Effector memory CD8-positive, alpha-beta T cell (primary cell): ENCODE measurements at regions not wholly inside any gene's neighbourhood (a gene's known extent, or its start where the extent isn't known, plus 50 kb on each side); places are given as distances from the start of the nearest gene placed in this dataset.
"Not testable (repeated sequence)": the region's sequence is repeated elsewhere in the genome, so short reads cannot be mapped to it uniquely, and the experiment has no call there.

Source experiments
- ATAC-seq: fragments of 150-1000 bp; cut with Tn5 transposase; replicated peaks from 2 replicates; pipeline ENCODE4 v1.10.0; 2021; ENCODE audit warnings: mild to moderate bottlenecking, moderate library complexity
- DNase-seq, 3 experiments: peaks; one replicate each; pipeline ENCODE4 v3.0.0; 2021
- H3K27ac Mint-ChIP-seq, 2 donors: one replicate each; pipeline ENCODE4 v1.8.0; 2022; ENCODE audit warnings: mild to moderate bottlenecking in 2 of 2, mixed read lengths in 2 of 2, moderate library complexity in 2 of 2
- H3K27me3 Mint-ChIP-seq, 2 donors: one replicate each; pipeline ENCODE4 v1.8.0; 2022; ENCODE audit warnings: mixed read lengths in 2 of 2
- H3K36me3 Mint-ChIP-seq: one replicate; pipeline ENCODE4 v1.8.0; 2022; ENCODE audit warnings: mild to moderate bottlenecking, moderate library complexity, mixed read lengths; ENCODE audit not compliant: insufficient read depth
- H3K4me1 Mint-ChIP-seq, 2 donors: one replicate each; pipeline ENCODE4 v1.8.0; 2022; ENCODE audit warnings: low read depth in 2 of 2, mixed read lengths in 2 of 2
- H3K4me3 Mint-ChIP-seq, 2 donors: one replicate each; pipeline ENCODE4 v1.8.0; 2022; ENCODE audit warnings: mild to moderate bottlenecking in 2 of 2, mixed read lengths in 2 of 2, moderate library complexity in 2 of 2
- H3K9me3 Mint-ChIP-seq, 2 donors: one replicate each; pipeline ENCODE4 v1.8.0; 2022; ENCODE audit warnings: mixed read lengths in 2 of 2

- peaks cover 8% of the 10 kb centered on the region for H3K36me3 Mint-ChIP-seq
- H3K4me3 Mint-ChIP-seq, result no peak overlapping the region
- peaks cover 5 to 7% of the 10 kb centered on the region in 2 donors for H3K9me3 Mint-ChIP-seq
- H3K27me3 Mint-ChIP-seq, result peaks cover 29 to 32% of the 10 kb centered on the region in 2 donors
- ATAC-seq (no peak), DNase-seq (no peak)
- H3K27ac Mint-ChIP-seq, result no peak overlapping the region
- H3K4me1 Mint-ChIP-seq, result peaks cover 2 to 4% of the 10 kb centered on the region in 2 donors
Observed at GRCh38 chr3:198096015-198096414, 136.0 kb downstream of the LMLN start.

- no peak for ATAC-seq
Observed at GRCh38 chr3:198097048-198097447, 137.0 kb downstream of the LMLN start.

GRCh38 chr3:198098661-198099081 is 138.7 kb downstream of the LMLN start:
- not testable (repeated sequence) for H3K9me3 Mint-ChIP-seq, H3K36me3 Mint-ChIP-seq, ATAC-seq, H3K4me1 Mint-ChIP-seq
- DNase-seq, result peak in 2 of 3 experiments; percentile 6 to 7
- H3K4me3 Mint-ChIP-seq, result peak overlapping the region; percentile 50 to 69
- H3K27me3 Mint-ChIP-seq, result peaks cover 13 to 15% of the 10 kb centered on the region in 2 donors
- peak overlapping the region; percentile 42 to 95 for H3K27ac Mint-ChIP-seq

More at GRCh38 chr3:198097048-198097447, 137.0 kb downstream of the LMLN start:
- Mint-ChIP-seq H3K27me3 (peaks cover 29 to 31% of the 10 kb centered on the region in 2 donors), H3K4me3 (no peak overlapping the region), H3K36me3 (peaks cover 8% of the 10 kb centered on the region), H3K4me1 (peaks cover 2 to 4% of the 10 kb centered on the region in 2 donors), H3K9me3 (peaks cover 5 to 7% of the 10 kb centered on the region in 2 donors), H3K27ac (no peak overlapping the region)
- no peak for DNase-seq

- not testable (repeated sequence) for H3K27me3 Mint-ChIP-seq, ATAC-seq, H3K27ac Mint-ChIP-seq
- Mint-ChIP-seq H3K36me3 (peaks cover 23% of the 10 kb centered on the region), H3K4me3 (peak overlapping the region in 1 of 2 donors; percentile 33), H3K4me1 (peaks cover 8 to 11% of the 10 kb centered on the region in 2 donors), H3K9me3 (peaks cover 5 to 14% of the 10 kb centered on the region in 2 donors)
- peak in 1 of 3 experiments; percentile 22 for DNase-seq
Observed at GRCh38 chr3:198103070-198103469, 143.1 kb downstream of the LMLN start.

GRCh38 chr3:198106265-198106664 is 146.2 kb downstream of the LMLN start:
- Mint-ChIP-seq H3K4me1 (peaks cover 6 to 7% of the 10 kb centered on the region in 2 donors), H3K27ac (peak overlapping the region; percentile 44 to 93), H3K9me3 (peaks cover 0 to 7% of the 10 kb centered on the region in 2 donors), H3K27me3 (peaks cover 12 to 14% of the 10 kb centered on the region in 2 donors), H3K36me3 (peaks cover 15% of the 10 kb centered on the region), H3K4me3 (peak overlapping the region; percentile 53 to 63)
- DNase-seq, result no peak
- no peak for ATAC-seq

GRCh38 chr3:198107840-198108734 is 148.1 kb downstream of the LMLN start:
- Mint-ChIP-seq H3K27me3 (peaks cover 24 to 25% of the 10 kb centered on the region in 2 donors), H3K4me3 (no peak overlapping the region), H3K36me3 (peaks cover 15% of the 10 kb centered on the region), H3K9me3 (peaks cover 0 to 10% of the 10 kb centered on the region in 2 donors), H3K27ac (no peak overlapping the region), H3K4me1 (peaks cover 6 to 7% of the 10 kb centered on the region in 2 donors)
- DNase-seq (no peak), ATAC-seq (no peak)

- peaks cover 8% of the 10 kb centered on the region in 2 donors for H3K4me1 Mint-ChIP-seq
- H3K27ac Mint-ChIP-seq, result no peak overlapping the region
- H3K27me3 Mint-ChIP-seq, result peaks cover 40 to 43% of the 10 kb centered on the region in 2 donors
- DNase-seq, result no peak
- no peak for ATAC-seq
- no peak overlapping the region for H3K4me3 Mint-ChIP-seq
- peaks cover 0 to 14% of the 10 kb centered on the region in 2 donors for H3K9me3 Mint-ChIP-seq
- H3K36me3 Mint-ChIP-seq, result peaks cover 15% of the 10 kb centered on the region
Observed at GRCh38 chr3:198109883-198110282, 149.9 kb downstream of the LMLN start.

- ATAC-seq, result no peak
- no peak overlapping the region for H3K27ac Mint-ChIP-seq
- H3K36me3 Mint-ChIP-seq, result no peaks in the 10 kb centered on the region
- DNase-seq, result no peak
- no peak overlapping the region for H3K4me3 Mint-ChIP-seq
- H3K9me3 Mint-ChIP-seq, result peaks cover 0 to 7% of the 10 kb centered on the region in 2 donors
- H3K27me3 Mint-ChIP-seq, result peaks cover 52 to 63% of the 10 kb centered on the region in 2 donors
- peaks cover 2 to 4% of the 10 kb centered on the region in 2 donors for H3K4me1 Mint-ChIP-seq
Observed at GRCh38 chr3:198112031-198112430, 152.0 kb downstream of the LMLN start.

- peaks cover 66 to 76% of the 10 kb centered on the region in 2 donors for H3K27me3 Mint-ChIP-seq
- peaks cover 2 to 4% of the 10 kb centered on the region in 2 donors for H3K4me1 Mint-ChIP-seq
- peak overlapping the region; percentile 15 to 28 for H3K4me3 Mint-ChIP-seq
- peak overlapping the region in 1 of 2 donors; percentile 2 for H3K27ac Mint-ChIP-seq
- H3K36me3 Mint-ChIP-seq, result no peaks in the 10 kb centered on the region
- peak; percentile 7 for ATAC-seq
- DNase-seq, result no peak
- peaks cover 0 to 7% of the 10 kb centered on the region in 2 donors for H3K9me3 Mint-ChIP-seq
Observed at GRCh38 chr3:198113206-198114053, 153.4 kb downstream of the LMLN start.

GRCh38 chr3:198114516-198114915 is 154.5 kb downstream of the LMLN start:
- not testable (repeated sequence) for DNase-seq, H3K36me3 Mint-ChIP-seq, H3K4me3 Mint-ChIP-seq, ATAC-seq, H3K27ac Mint-ChIP-seq, H3K9me3 Mint-ChIP-seq, H3K4me1 Mint-ChIP-seq
- H3K27me3 Mint-ChIP-seq, result peaks cover 66 to 86% of the 10 kb centered on the region in 2 donors

GRCh38 chr3:198122184-198122583 is 162.2 kb downstream of the LMLN start:
- H3K36me3 Mint-ChIP-seq, H3K9me3 Mint-ChIP-seq, H3K27ac Mint-ChIP-seq, ATAC-seq, H3K4me3 Mint-ChIP-seq, DNase-seq, H3K4me1 Mint-ChIP-seq: not testable (repeated sequence)
- H3K27me3 Mint-ChIP-seq, result peaks cover 29 to 43% of the 10 kb centered on the region in 2 donors

- H3K27me3 Mint-ChIP-seq, result peaks cover 10 to 25% of the 10 kb centered on the region in 2 donors
- not testable (repeated sequence) for ATAC-seq, H3K36me3 Mint-ChIP-seq, H3K4me1 Mint-ChIP-seq, H3K9me3 Mint-ChIP-seq, H3K27ac Mint-ChIP-seq, H3K4me3 Mint-ChIP-seq, DNase-seq
Observed at GRCh38 chr3:198137038-198137835, 177.2 kb downstream of the LMLN start.
